Neural cell (in vitro differentiated cells): ENCODE measurements at regions not wholly inside any gene's neighbourhood (a gene's known extent, or its start where the extent isn't known, plus 50 kb on each side); places are given as distances from the start of the nearest gene placed in this dataset.
A peak's percentile ranks its signal among the peaks of the same experiment; 100 is the strongest.

Experiments used
- H2AFZ ChIP-seq: fragments of 200-600, 300-800 bp; sonication (generic), shearing (Covaris generic); 2 replicates; pipeline ENCODE4 v1.6.0; 2014; ENCODE audit warnings: low read depth, mild to moderate bottlenecking, antibody characterized with exemption, low read length, moderate library complexity
- H3F3A ChIP-seq: fragments of 200-600 bp; shearing (Covaris generic); 2 replicates; pipeline ENCODE4 v1.6.1; 2016; ENCODE audit warnings: mild to moderate bottlenecking, moderate library complexity, mixed read lengths, antibody characterized with exemption, low read length; ENCODE audit not compliant: insufficient read depth, poor library complexity, severe bottlenecking
- H3K27ac ChIP-seq: fragments of 200-600, 300-800 bp; sonication (generic), shearing (Covaris generic); 2 replicates; pipeline ENCODE4 v1.5.1; 2014; ENCODE audit warnings: mild to moderate bottlenecking, low read length, moderate library complexity
- H3K27me3 ChIP-seq: fragments of 300-800, 200-600 bp; sonication (generic), shearing (Covaris generic); 2 replicates; pipeline ENCODE4 v1.6.0; 2014; ENCODE audit warnings: mild to moderate bottlenecking, low read depth, low read length, moderate library complexity; ENCODE audit not compliant: insufficient read depth
- H3K36me3 ChIP-seq: fragments of 300-800, 200-600 bp; sonication (generic), shearing (Covaris generic); 2 replicates; pipeline ENCODE4 v1.5.1; 2014; ENCODE audit warnings: mild to moderate bottlenecking, antibody characterized with exemption, low read length, moderate library complexity; ENCODE audit not compliant: insufficient read depth
- H3K4me2 ChIP-seq: fragments of 300-800, 200-600 bp; sonication (generic), shearing (Covaris generic); 2 replicates; pipeline ENCODE4 v1.6.0; 2014; ENCODE audit warnings: mild to moderate bottlenecking, low read length
- H3K4me3 ChIP-seq: fragments of 300-800, 200-600 bp; sonication (generic), shearing (Covaris generic); 2 replicates; pipeline ENCODE4 v1.5.1; 2014; ENCODE audit warnings: mild to moderate bottlenecking, low read length, moderate library complexity
- H3K79me2 ChIP-seq: fragments of 200-600 bp; shearing (Covaris generic); replicated peaks from 2 replicates; pipeline ENCODE4 v1.6.0; 2014; ENCODE audit warnings: mild to moderate bottlenecking, low read length, moderate library complexity; ENCODE audit not compliant: insufficient read depth
- H3K9ac ChIP-seq: fragments of 300-800, 200-600 bp; sonication (generic), shearing (Covaris generic); 2 replicates; pipeline ENCODE4 v1.6.1; 2016; ENCODE audit warnings: mild to moderate bottlenecking, low read length, mixed read lengths
- H3K9me2 ChIP-seq: fragments of 200-600 bp; shearing (Covaris generic); 2 replicates; pipeline ENCODE4 v1.6.1; 2016; ENCODE audit warnings: mild to moderate bottlenecking, low read length, mixed read lengths; ENCODE audit not compliant: insufficient read depth
- H3K9me3 ChIP-seq: fragments of 200-600, 300-800 bp; sonication (generic), shearing (Covaris generic); 2 replicates; pipeline ENCODE4 v1.6.1; 2016; ENCODE audit warnings: mild to moderate bottlenecking, mixed run types, low read length, moderate library complexity, mixed read lengths
- H4K20me1 ChIP-seq: fragments of 200-600 bp; shearing (Covaris generic); 2 replicates; pipeline ENCODE4 v1.6.1; 2016; ENCODE audit warnings: mild to moderate bottlenecking, mixed run types; ENCODE audit not compliant: insufficient read depth
- EP300 ChIP-seq: fragments of 450-650 bp; conservative IDR thresholded peaks from 2 replicates; pipeline ENCODE4 v1.6.1; 2014; ENCODE audit warnings: antibody characterized with exemption, mild to moderate bottlenecking, moderate library complexity; ENCODE audit not compliant: poor library complexity, severe bottlenecking
- EZH2 ChIP-seq: fragments of 200-600, 300-800 bp; shearing (Covaris generic), sonication (generic); IDR thresholded peaks from 2 replicates; pipeline ENCODE4 v1.6.1; 2014; ENCODE audit warnings: antibody characterized with exemption, low read length, borderline replicate concordance, mild to moderate bottlenecking; ENCODE audit not compliant: insufficient read depth, poor library complexity, severe bottlenecking
- MXI1 ChIP-seq: fragments of 450-650 bp; conservative IDR thresholded peaks from 2 replicates; pipeline ENCODE4 v1.6.1; 2014; ENCODE audit warnings: antibody characterized with exemption, mild to moderate bottlenecking; ENCODE audit not compliant: poor library complexity, severe bottlenecking
- POLR2AphosphoS5 ChIP-seq: IDR thresholded peaks from 2 replicates; pipeline ENCODE4 v1.6.1; 2012
- RAD21 ChIP-seq: fragments of 450-650 bp; conservative IDR thresholded peaks from 2 replicates; pipeline ENCODE4 v1.6.1; 2014; ENCODE audit warnings: antibody characterized with exemption, mild to moderate bottlenecking, moderate library complexity
- SMC3 ChIP-seq: fragments of 450-650 bp; conservative IDR thresholded peaks from 2 replicates; pipeline ENCODE4 v1.6.1; 2014; ENCODE audit warnings: antibody characterized with exemption, mild to moderate bottlenecking, moderate library complexity; ENCODE audit not compliant: poor library complexity
- TAF1 ChIP-seq: IDR thresholded peaks from 2 replicates; pipeline ENCODE4 v1.6.1; 2012; ENCODE audit warnings: low read depth
- TF ChIP-seq, protein P1 (sequence below): fragments of 450-650 bp; IDR thresholded peaks from 2 replicates; pipeline ENCODE4 v1.5.1; 2014; ENCODE audit warnings: antibody characterized with exemption, mild to moderate bottlenecking, moderate library complexity; ENCODE audit not compliant: poor library complexity, severe bottlenecking
- TF ChIP-seq, protein P2 (sequence below): IDR thresholded peaks from 2 replicates; pipeline ENCODE4 v1.6.1; 2012; ENCODE audit warnings: borderline replicate concordance

DNA sequence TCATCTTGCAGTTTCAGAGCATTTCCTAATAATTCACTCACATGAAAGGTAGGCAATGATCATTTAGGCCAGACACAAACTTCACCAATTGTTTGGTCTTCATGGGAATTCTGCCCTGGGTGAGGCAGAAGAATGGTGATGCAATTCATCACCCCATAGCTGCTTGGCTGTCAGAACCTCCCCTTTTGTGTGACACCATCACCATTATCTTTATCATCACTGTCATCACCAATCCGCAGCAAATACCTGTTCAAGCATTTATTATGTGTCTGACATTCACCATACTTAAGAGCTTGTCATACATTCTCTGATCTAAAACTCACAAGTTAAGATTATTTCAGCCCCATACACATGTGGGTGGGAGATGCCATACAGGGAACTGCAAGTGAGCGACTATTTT lies 799.5 kb upstream of the LRRN3 start:
- H3K9ac ChIP-seq, result no peak overlapping the region
- H3K9me2 ChIP-seq, result no peaks in the 10 kb centered on the region
- no peak overlapping the region for H2AFZ ChIP-seq
- H3K79me2 ChIP-seq, result no peaks in the 10 kb centered on the region
- H4K20me1 ChIP-seq, result no peaks in the 10 kb centered on the region
- H3K9me3 ChIP-seq, result no peaks in the 10 kb centered on the region
- no peak for TF ChIP-seq MXI1
- no peak for TF ChIP-seq EZH2
- TF ChIP-seq, protein P1, sequence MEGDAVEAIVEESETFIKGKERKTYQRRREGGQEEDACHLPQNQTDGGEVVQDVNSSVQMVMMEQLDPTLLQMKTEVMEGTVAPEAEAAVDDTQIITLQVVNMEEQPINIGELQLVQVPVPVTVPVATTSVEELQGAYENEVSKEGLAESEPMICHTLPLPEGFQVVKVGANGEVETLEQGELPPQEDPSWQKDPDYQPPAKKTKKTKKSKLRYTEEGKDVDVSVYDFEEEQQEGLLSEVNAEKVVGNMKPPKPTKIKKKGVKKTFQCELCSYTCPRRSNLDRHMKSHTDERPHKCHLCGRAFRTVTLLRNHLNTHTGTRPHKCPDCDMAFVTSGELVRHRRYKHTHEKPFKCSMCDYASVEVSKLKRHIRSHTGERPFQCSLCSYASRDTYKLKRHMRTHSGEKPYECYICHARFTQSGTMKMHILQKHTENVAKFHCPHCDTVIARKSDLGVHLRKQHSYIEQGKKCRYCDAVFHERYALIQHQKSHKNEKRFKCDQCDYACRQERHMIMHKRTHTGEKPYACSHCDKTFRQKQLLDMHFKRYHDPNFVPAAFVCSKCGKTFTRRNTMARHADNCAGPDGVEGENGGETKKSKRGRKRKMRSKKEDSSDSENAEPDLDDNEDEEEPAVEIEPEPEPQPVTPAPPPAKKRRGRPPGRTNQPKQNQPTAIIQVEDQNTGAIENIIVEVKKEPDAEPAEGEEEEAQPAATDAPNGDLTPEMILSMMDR, result no peak
- no peak for TF ChIP-seq RAD21
- TF ChIP-seq TAF1, result no peak
- no peak for TF ChIP-seq SMC3
- TF ChIP-seq, protein P2, sequence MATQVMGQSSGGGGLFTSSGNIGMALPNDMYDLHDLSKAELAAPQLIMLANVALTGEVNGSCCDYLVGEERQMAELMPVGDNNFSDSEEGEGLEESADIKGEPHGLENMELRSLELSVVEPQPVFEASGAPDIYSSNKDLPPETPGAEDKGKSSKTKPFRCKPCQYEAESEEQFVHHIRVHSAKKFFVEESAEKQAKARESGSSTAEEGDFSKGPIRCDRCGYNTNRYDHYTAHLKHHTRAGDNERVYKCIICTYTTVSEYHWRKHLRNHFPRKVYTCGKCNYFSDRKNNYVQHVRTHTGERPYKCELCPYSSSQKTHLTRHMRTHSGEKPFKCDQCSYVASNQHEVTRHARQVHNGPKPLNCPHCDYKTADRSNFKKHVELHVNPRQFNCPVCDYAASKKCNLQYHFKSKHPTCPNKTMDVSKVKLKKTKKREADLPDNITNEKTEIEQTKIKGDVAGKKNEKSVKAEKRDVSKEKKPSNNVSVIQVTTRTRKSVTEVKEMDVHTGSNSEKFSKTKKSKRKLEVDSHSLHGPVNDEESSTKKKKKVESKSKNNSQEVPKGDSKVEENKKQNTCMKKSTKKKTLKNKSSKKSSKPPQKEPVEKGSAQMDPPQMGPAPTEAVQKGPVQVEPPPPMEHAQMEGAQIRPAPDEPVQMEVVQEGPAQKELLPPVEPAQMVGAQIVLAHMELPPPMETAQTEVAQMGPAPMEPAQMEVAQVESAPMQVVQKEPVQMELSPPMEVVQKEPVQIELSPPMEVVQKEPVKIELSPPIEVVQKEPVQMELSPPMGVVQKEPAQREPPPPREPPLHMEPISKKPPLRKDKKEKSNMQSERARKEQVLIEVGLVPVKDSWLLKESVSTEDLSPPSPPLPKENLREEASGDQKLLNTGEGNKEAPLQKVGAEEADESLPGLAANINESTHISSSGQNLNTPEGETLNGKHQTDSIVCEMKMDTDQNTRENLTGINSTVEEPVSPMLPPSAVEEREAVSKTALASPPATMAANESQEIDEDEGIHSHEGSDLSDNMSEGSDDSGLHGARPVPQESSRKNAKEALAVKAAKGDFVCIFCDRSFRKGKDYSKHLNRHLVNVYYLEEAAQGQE, result peak; percentile 20
- TF ChIP-seq POLR2AphosphoS5, result peak; percentile 55
- TF ChIP-seq EP300, result peak; percentile 93
- peak overlapping the region; percentile 61 for H3K27ac ChIP-seq
- no peak overlapping the region for H3K4me2 ChIP-seq
- H3K36me3 ChIP-seq, result no peaks in the 10 kb centered on the region
- no peak overlapping the region for H3K4me3 ChIP-seq
- H3F3A ChIP-seq, result no peaks in the 10 kb centered on the region
- H3K27me3 ChIP-seq, result no peaks in the 10 kb centered on the region

DNA sequence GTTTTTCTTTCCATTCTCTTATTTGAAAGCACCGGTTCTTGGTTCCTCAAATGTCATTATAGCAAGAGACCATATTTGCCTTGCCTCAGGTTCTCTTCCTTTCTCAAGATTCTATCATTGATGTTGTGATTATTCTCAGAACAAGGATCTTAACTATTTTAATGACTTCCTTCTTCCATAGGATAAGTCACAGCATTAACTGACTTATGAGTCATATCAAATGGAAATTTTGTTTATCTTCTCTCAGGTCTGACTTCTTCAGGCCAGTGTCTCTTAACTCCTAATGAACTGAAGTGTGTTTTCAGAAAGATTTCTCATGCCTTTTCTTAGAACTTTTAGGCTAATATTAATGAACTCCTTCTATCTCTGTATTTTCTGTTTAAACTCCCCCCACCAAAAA lies 794.6 kb upstream of the LRRN3 start:
- Histone ChIP-seq H3K9me2 (no peaks in the 10 kb centered on the region), H2AFZ (no peak overlapping the region), H3K9me3 (no peaks in the 10 kb centered on the region), H4K20me1 (no peaks in the 10 kb centered on the region), H3K9ac (no peak overlapping the region), H3F3A (no peaks in the 10 kb centered on the region), H3K27ac (no peak overlapping the region), H3K27me3 (no peaks in the 10 kb centered on the region), H3K79me2 (no peaks in the 10 kb centered on the region), H3K36me3 (no peaks in the 10 kb centered on the region), H3K4me3 (no peak overlapping the region), H3K4me2 (no peak overlapping the region)
- TF ChIP-seq, protein P2, result no peak
- TF ChIP-seq EZH2, result no peak
- no peak for TF ChIP-seq TAF1
- no peak for TF ChIP-seq MXI1
- no peak for TF ChIP-seq RAD21
- TF ChIP-seq POLR2AphosphoS5, result no peak
- TF ChIP-seq, protein P1, result no peak
- no peak for TF ChIP-seq SMC3
- TF ChIP-seq EP300, result no peak
